Activated CD4-positive, alpha-beta T cell treated with anti-CD3 and anti-CD28 coated beads, Interleukin-2, amount 50 U/mL, for 24 hours (primary cell): ENCODE measurements at regions not wholly inside any gene's neighbourhood (a gene's known extent, or its start where the extent isn't known, plus 50 kb on each side); places are given as distances from the start of the nearest gene placed in this dataset.

Experiments
- DNase-seq, 2 donors: peaks; one replicate each; pipeline ENCODE4 v3.0.0-alpha.2; 2020; ENCODE audit warnings: low read depth in 1 of 2, low spot score in 1 of 2

- DNase-seq, result no peak
Observed at GRCh38 chr22:48238966-48239365, 1476.5 kb downstream of the TBC1D22A start.

DNA sequence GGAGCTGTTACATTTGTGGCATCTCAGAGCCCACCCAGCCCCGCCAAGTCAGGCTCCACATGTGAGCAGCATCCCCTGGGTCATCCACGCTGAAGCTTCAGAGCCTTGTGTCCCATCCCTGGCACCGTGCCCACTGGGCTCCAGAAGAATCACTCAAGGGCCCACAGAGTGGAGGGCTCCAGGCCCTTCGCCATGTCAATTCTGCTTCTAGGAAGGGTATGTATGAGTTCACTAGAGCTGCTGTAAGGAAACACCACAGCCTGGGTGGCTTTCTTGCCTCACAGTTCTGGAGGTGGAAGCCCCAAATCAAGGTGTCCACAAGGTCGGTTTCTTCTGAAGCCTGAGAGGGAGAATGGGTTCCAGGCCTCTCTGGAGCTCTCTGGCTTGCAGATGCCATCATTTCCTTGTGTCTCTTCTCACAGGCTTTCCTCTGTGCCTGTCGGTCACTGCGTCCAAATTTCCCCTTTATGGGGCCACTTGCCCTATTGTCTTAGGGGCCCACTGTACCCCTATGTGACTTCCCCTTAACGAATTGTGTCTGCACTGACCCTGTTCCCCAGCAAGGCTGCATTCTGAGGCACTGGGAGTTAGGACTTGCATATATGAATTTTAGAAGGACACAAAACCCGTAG is 1476.0 kb downstream of the TBC1D22A start:
- DNase-seq, result no peak

- no peak for DNase-seq
Observed at GRCh38 chr22:48237466-48238283, 1475.2 kb downstream of the TBC1D22A start.

DNA sequence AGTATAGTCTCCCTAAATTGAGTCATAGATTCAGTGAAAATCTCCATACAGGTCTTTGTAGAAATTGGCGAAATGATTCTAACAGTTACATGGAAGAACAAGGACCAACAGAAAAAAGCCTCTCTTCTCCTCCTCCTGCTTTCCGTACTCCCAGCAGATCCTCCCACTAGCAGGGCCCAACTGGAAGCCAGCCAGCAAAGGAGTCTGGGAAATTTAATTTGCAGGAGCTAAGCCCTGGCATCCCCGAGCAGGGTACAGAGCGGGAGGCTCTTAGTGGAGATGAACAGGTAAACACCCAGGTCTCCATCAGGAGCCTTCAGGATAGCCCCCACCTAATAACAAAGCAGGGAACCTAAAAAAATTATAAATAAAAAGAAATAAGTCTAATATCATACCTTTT is 1473.8 kb downstream of the TBC1D22A start:
- DNase-seq, result no peak

- DNase-seq, result no peak
Observed at GRCh38 chr22:48235744-48236143, 1473.3 kb downstream of the TBC1D22A start.

DNA sequence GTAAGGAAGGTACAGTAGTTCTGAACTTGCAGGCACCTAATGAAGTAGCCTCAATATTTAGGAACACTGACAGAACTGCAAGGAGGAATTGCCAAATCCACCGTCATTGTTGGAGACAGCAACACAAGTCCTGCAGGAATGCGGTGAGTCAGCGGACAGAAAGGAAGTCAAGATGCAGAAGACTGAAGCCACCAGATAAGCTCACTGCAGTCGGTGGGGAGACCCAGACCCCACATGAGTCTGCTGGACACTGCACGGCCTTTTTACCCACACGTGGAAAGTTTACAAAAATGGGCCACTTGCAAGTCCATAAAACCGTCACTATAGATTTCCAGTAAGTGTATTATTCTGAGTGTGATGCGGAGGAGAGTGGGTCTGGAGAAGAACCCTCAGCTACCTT is 1471.6 kb downstream of the TBC1D22A start:
- no peak for DNase-seq

DNA sequence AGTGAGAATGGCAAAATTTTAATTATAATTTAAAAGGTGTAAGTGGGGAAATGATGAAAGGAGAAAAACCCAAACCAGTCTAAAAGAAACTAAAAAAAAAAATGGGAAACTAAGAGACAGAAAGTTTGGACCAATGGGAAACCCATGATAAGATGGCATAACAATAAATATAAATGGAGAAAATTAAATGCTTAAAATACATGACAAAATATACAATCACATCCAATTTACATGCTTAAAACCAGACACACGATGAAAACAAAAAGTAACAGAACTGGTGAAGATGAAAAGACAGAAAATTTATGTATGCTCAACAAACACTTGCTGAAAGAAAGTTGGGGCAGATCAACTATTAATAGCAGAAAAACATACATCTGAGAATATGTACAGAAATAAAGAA is 1471.1 kb downstream of the TBC1D22A start:
- DNase-seq, result no peak

DNA sequence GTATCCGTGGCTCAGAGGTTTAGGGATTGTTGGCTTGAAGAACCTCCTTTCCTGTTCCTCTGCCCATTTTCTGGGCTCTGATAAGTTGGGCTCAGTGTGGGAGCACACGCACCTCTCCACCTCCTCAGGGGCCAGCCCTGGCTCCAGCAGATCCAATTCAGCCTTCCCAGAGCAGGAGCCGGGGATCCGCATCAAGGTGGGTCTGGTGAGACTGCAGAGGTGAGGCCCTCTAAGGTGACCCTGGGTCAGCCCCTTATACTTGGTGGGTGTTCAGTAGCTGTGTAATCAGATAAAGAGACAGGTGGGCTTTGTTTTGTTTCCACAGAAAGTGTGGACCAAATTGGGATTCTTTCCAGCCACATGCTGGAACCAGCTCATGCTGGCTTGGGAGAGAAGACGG is 1466.0 kb downstream of the TBC1D22A start:
- no peak for DNase-seq

DNA sequence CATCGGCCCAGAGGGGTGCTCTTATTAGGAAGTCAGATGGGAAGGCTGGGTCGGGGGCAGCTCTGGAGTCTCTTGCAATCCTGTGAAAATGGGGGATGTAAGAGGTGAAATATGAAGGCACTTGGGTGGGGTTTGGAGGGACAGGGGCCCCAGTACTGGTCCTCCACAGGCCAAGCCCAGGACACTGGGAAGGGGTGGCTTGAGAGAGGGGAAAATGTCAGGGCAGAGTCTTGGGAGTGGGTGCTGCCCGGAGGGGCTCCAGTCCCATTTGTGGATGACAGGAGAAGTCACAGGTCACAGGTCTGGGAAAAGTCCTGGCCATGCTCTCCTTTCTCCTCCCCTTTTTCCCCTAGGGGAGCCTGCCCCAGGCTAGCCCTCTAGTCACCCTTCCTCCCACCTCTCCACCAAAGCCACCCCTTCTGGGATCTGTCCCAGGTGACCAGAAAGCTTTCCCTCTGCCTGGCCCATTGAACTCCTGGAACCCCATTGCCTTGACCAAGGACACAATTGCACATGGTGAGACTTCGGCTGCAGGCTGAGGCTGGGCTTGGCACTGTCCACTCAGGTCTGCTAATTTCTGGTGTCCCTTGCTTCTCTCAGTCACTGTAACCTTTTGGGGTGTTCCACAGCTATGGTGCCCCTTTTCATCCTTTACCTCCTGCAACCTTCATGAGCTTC is 1465.0 kb downstream of the TBC1D22A start:
- no peak for DNase-seq

GRCh38 chr22:48226026-48227013 is 1463.9 kb downstream of the TBC1D22A start:
- no peak for DNase-seq

GRCh38 chr22:48224332-48224731 is 1461.9 kb downstream of the TBC1D22A start:
- no peak for DNase-seq

GRCh38 chr22:48223488-48224190 is 1461.2 kb downstream of the TBC1D22A start:
- no peak for DNase-seq

DNA sequence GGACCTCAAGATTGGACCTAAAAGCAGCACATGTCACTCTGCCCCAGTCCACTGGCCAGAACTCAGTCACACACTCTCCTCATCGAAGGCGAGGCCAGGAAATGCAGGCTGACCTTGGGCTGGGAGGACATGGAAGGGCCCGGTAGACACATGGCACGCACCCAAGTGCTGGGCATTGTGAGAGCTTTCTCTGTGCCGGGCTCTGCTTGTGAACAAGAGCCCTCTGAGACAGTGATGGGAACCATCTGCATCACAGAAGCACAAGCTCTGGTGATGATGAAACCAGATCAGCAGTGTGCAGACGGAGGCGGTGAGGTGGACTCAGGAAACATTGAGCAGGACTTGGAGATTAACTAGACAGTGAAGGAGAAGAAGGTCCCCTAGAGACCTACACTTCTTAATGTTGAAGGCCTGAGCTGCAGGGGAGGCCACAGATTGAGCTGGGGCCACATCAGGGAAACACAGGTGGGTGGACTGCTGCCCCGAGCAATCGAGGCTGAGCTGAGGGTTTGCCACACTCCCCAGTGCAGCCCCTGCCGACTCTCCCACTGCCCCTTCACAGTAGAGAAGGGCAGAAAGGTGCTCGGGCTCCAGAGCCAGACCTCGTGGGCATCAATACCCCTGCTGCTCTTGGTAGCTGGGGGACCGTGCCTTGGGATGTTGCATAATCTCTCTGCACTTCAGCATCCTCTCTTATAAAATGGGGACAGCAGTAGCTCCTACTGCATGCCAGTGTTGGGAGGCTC is 1460.5 kb downstream of the TBC1D22A start:
- DNase-seq, result no peak

GRCh38 chr22:48218889-48219420 is 1456.5 kb downstream of the TBC1D22A start:
- DNase-seq, result no peak

- no peak for DNase-seq
Observed at GRCh38 chr22:48217596-48217995, 1455.1 kb downstream of the TBC1D22A start.

- DNase-seq, result no peak
Observed at GRCh38 chr22:48212727-48213126, 1450.3 kb downstream of the TBC1D22A start.

DNA sequence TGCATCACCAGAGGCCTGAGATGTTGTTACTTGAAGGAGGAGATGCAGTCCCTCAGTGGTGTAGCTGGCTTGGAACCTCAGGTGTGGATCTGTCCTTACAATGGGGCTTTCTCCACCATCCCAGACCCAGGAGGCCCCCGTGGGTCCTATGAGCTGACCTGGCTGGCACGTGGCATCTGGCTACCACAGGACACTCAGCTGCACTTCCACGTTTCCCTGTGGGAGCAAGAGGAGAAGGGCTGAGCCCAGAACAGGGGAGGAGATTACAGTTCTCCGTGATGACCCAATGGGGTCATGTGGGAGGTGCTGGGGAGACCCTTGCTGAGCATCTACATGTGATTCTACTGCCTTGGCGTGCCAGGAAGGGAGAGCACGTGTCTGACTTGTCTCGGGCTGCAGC is 1448.4 kb downstream of the TBC1D22A start:
- no peak for DNase-seq

DNA sequence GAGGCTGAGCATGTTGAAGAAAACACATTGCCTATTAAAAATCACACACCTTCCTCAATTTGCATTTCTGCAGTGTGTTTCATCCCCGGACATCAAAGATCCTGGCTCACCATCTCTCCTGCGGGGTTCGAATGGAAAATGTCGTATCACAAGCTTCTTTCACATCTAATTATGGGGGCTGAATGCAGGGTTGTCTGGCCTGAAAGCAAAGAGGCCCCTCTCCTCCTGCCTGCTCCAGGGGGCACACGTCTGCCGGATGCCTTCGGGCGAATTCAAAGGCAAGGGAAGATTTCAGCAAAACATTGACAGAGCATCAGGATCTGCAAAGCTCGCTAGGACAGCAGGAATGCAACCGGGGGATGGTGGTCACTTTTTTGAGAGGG is 1447.7 kb downstream of the TBC1D22A start:
- no peak for DNase-seq

GRCh38 chr22:48209473-48210197 is 1447.2 kb downstream of the TBC1D22A start:
- DNase-seq, result no peak
